ENCODE measurements at regions not wholly inside any gene's neighbourhood (a gene's known extent, or its start where the extent isn't known, plus 50 kb on each side); places are given as distances from the start of the nearest gene placed in this dataset.
"Not testable (repeated sequence)": the region's sequence is repeated elsewhere in the genome, so short reads cannot be mapped to it uniquely, and the experiment has no call there.

DNA sequence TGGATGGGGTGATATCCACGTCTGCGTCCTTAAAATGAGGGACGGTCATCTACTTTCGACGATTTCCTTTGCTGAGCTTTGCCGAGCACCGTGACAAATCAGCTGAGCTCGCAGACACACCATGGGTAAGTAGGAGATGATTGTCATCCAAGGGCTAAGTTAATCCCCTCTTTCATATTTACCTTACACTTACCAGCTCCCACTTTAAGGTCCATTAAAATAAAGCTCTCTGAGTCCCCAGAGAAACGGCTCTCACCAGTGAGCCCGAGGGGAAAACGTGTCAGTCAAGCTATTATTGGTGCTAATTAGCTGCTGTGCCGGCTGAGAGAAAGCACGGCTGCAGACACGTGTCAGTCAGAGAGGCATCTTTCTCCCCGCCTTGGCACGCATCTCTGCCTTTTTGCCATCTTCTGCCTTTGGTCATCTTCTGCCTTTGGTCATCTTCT lies 72.2 kb downstream of the CRLF2 start:
- DNase-seq (ENCODE audit: low spot score) = no peak

DNA sequence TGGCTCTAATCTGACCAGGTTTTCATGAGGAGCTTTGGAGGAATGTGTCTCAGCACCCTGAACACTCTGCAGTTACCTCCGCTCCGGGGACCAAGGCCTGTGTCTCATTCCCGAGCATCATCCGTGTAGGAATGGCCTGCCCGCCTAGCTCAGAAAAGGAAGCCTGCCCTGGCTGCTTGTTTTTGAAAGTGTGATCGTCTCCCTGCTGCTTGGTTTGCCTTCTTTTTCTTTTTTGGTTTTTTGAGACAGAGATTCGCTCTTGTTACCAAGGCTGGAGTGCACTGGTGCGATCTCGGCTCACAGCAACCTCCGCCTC lies 73.3 kb downstream of the CRLF2 start:
- no peak for DNase-seq (ENCODE audit: low spot score)

DNA sequence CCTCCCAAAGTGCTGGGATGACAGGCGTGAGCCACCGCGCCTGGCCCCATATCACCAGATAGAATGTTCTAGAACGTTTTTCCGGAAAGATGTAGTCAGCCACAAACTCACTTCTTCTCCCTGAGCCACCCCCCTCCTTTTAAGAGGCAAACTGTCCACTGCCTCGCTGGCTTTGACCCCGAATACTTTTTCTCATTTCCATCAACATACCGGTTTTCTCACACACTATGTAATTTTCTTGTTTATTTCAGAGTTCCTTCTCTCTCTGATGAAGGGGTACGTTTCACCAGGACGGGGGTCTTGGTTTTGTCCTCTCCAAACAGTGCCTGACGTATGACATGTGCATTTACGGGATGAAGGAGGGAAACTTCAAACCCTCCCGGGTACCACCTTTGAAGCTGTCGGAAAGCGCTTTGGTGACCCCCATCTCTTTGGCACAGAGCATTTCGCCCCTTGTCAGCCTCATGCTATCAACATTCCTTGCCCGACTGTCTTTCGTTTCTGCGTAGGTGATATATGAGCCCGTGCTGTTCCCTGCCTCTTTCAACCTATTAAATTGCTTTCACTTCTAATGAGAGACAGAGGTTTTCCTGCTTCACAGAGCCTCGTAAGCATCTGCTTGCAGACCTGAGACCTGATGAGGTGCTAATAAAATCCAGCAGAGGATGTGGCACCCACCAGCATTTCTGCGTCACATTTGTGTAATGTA lies 73.8 kb downstream of the CRLF2 start:
- DNase-seq (ENCODE audit: low spot score) = no peak

DNA sequence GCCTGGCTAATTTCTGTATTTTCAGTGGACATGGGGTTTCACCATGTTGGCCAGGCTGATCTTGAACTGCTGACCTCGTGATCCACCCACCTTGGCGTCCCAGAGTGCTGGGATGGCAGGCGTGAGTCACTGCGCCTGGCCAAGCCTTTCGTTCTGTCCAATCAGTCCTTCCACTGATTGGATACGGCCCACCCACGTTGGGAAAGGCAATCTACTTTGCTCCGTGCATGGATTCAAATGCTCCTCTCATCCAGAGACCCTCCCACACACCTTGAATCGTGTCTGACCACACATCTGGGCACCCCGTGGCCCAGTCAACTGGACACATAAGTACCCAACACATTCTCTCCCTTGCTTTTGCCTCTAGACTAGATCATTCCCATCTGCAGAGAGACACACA lies 74.9 kb downstream of the CRLF2 start:
- no peak for DNase-seq (ENCODE audit: low spot score)

DNA sequence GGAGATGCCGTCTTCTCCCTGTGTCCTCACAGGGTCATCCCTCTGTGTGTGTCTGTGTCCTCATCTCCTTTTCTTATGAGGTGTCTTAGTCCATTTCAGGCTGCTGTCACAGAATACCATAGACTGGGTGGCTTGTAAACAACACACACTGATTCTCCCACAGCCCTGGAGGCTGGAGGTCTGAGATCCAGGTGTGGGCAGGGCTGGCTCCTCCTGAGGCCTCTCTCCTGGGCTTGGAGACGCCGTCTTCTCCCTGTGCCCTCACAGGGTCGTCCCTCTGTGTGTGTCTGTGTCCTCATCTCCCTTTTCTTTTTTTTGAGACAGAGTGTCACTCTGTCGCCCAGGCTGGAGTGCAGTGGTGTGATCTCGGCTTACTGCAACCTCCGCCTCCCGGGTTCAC lies 75.9 kb downstream of the CRLF2 start:
- DNase-seq (ENCODE audit: low spot score) = not testable (repeated sequence)

DNA sequence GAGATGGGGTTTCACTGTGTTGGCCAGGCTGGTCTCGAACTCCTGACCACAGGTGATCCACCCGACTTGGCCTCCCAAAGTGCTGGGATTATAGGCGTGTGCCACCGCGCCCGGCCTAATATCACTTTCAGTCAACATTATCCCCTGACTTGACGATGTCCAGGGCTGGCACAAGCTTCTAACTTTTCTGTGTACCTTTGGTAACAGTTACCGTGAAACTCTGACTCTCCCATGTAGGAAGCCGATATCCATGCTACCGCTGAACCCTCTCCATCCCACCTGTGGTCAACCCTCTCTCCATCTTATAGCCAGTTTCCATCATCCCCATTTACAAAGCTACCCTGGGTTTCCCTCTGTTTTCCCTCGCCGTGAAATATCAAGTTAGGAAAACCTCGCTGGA lies 77.5 kb downstream of the CRLF2 start:
- DNase-seq (ENCODE audit: low spot score) = no peak

DNA sequence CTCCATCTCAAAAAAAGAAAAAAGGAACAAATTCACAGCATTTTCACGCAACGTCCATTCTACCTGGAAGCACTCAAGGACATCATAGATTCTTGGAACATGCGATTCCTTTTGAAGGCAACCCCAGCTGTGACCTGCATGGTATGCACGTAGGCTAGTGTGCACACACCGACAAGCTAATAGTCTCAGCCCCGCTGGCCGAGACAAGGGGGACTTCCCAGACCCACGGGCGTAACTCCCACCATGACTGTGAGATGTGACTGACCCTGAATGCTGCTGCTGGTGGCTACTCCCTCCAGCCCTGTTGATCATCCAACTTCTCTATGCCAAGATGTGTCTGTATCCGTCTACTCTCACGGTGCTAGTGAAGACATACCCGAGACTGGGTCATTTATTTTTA lies 78.3 kb downstream of the CRLF2 start:
- no peak for DNase-seq (ENCODE audit: low spot score)

DNA sequence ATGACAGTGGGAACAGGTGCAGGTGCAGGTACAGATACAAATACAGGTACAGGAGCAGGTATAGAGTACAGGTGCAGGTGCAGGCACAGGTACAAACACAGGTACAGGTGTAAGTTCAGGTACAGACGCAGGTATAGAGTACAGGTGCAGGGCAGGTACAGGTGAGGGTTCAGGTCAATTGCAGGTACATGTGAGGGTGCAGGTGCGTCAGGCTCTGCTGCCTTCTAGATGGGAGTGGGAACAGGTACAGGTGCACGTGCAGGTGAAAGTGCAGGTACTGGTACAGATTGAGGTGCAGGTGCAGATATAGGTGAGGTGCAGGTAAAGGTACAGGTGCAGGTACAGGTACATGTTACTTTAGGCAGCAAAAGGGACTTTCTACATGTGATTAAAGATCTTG lies 85.7 kb downstream of the CRLF2 start:
- no peak for DNase-seq (ENCODE audit: low spot score)

DNA sequence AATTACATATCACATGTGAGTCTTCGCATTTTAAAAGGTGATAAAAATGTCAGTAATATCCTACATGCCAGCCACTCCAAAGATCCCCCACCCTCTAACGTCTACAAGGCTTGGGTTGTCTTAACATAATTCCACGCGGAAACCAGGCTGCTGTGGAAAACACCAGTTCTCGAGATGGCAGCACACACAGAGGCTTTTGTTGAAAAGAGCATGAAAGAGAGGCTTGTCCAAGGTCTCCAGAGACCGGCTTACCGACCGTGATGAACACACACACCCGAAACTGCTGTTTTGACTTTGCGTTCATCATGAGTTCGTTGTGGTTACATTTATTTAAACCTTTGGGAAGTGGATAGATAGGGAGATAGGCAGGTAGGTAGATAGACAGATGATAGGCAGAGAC lies 87.9 kb downstream of the CRLF2 start:
- DNase-seq (ENCODE audit: low spot score) = no peak

DNA sequence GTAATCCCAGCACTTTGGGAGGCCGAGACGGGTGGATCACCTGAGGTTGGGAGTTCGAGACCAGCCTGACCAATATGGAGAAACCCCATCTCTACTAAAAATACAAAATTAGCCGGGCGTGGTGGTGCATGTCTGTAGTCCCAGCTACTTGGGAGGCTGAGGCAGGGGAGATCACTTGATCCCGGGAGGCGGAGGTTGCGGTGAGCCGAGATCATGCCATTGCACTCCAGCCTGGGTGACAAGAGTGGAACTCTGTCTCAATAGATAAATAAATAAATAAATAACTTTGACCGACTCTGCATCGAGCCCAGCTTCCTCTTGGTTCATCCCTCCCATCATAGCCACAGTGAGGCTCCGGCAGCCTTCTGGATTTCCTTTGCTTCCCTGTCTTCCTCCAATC lies 89.6 kb downstream of the CRLF2 start:
- DNase-seq (ENCODE audit: low spot score) = not testable (repeated sequence)

DNA sequence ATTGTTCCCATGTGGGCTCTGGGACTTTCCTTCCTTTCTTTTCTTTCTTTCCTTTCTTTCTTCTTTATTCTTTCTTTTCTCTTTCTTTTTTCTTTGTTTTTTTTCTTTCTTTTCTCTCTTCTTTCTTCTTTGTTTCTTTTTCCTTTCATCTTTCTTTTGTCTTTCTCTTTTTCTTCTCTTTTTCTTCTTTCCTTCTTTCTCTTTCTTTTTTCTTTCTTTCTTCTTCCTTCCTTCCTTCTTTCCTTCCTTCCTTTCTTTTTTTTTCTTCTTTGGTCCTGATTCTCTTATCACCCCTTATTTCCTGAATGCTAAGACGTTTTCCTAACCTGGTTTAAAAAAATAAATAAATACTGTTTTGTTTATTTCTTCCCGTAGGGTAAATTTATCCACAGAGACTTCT lies 93.2 kb downstream of the CRLF2 start:
- no peak for DNase-seq (ENCODE audit: low spot score)

DNA sequence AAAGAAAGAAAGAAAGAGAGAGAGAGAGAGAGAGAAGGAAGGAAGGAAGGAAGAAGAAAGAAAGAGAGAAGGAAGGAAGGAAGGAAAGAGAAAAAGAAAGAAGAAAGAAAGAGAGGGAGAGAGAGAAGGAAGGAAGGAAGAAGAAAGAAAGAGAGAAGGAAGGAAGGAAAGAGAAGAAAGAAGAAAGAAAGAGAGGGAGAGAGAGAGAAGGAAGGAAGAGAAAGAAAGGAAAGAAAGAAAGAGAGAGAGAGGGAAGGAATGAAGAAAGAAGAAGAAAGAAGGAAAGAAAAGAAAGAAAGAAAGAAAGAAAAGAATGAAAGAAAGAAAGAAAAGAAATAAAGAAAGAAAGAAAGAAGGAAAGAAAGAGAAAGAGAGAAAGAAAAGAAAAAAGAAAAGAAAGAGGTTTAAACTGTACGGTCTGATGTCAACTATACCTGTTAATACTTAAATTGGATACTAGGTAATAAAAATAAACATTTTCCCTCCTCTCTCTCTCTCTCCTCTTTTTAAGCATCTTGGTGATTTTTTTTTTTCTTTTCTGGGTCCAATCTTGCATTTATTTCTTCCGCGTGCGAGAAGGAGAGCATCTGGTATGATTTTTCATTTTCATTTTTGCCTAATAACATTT lies 93.8 kb downstream of the CRLF2 start:
- no peak for DNase-seq (ENCODE audit: low spot score)

DNA sequence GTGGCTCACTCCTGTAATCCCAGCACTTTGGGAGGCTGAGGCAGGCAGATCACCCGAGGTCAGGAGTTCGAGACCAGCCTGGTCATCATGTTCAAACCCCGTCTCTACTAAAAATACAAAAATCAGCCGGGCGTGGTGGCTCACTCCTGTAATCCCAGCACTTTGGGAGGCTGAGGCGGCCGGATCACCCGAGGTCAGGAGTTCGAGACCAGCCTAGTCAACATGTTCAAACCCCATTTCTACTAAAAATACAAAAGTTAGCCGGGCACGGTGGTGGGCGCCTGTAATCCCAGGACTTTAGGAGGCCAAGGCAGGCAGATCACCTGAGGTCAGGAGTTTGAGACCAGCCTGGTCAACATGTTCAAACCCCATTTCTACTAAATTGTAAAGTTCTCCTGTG lies 97.0 kb downstream of the CRLF2 start:
- DNase-seq (ENCODE audit: low spot score) = not testable (repeated sequence)

DNA sequence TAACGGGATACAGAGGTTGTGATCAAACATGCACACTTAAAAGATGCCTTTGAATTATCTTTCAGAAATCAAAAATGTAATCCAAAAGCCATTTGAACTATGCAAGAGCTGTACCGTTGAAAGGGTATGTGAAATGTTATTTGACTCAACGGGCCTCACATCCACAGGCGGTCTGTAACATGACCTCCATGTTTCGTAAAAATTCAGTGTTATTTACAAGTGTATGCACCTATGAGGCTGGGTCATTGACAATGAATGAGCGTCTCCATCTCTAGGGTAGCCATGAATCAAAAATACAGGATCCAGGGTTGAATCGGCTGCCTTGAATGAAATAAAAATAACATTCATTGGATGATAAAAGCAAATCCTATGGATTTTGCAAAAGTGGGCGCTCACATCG lies 100.1 kb downstream of the CRLF2 start:
- no peak for DNase-seq (ENCODE audit: low spot score)

DNA sequence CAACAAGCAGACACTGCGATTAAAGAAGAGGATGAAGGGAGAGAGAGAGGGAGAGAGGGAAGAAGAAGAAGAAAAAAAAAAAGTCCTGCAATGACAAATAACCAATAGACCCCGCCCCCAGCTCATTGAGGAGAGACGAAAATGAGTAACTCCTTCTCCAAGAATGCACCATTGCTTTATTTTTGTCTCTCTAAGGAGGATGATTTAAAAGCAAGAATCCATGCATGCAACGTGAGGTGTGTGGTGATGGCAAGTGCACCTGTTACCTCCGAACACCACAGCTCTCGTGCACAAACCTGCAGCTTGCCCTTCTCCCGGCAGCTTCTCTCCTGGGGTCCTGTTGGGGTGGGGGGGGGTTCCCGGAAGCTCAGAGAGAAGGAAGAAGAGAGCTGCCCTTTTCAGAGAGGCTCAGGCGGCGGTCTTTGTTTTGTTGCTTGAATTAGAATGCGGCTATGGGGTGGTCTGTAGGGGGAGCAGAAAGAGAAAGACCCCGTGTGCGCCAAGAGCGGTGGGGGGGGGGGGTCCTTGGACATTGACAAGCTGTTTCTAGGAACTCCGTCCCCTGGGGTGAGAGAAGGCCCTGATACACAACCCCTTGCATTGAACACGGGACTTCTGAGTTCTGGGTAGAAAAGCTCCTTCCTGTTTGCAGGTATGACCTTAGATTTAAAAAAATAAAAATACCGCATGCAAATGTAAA lies 100.7 kb downstream of the CRLF2 start:
- no peak for DNase-seq (ENCODE audit: low spot score)

DNA sequence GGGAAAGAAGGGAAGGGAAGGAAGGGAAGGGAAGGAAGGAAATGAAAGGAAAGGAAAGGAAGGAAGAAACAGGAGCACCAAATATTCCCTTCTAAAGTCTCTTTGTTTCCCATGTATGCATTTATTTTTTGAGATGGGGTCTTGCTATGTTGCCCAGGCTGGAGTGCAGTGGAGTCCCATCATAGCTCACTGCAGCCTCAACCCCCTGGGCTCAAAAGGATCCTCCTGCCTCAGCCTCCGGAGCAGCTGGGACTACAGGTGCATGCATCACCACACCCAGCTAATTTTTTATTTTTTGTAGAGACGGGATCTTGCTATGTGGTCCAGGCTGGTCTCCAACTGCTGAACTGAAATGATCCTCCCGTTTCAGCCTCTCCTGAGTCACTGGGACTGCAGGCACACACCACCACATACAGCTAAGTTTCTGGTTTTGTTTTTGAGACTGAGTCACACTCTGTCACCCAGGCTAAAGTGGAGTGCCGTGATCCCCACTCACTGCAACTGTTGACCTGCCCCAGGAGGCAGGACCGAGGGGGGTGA lies 102.8 kb downstream of the CRLF2 start:
- no peak for DNase-seq (ENCODE audit: low spot score)

DNA sequence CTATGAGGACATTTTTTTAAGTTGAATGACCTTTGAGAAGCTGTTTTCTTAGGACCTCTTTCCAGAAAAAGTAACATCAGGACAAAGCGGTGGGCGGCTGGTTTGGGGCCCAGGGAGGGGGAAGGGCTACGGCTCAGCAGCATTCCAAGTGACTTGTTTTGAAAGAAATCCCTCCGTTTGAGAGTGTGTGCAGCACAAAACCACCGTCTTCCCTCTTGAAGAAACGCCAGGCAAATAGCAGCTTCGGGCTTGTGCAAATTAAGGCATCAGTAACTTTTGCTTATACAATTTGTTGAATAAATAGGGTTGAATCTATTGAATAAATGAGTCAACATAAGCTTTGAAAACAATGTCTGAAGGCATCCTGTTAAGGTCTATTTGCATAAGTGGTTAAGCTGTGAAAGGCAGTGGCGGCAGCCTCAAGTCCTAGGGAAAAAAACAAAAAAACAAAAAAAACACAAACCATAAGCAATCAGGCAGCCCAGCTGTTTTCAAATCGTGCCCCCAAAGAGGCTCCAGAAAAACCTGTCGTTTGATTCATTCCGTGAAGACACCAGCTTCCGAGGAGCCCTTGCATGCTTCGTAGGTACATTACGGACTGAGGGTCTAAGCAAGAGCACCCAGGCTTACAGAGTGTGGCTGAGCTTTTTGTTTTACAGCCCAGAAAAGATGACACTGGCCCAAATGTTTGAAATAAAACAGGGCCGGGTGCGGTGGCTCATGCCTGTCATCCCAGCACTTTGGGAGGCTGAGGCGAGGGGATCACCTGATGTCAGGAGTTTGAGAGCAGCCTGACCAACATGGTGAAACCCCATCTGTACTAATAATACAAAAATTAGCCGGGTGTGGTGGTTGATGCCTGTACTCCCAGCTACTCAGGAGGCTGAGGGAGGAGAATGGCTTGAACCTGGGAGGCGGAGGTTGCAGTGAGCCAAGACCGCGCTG lies 103.7 kb downstream of the CRLF2 start:
- DNase-seq (ENCODE audit: low spot score) = no peak

DNA sequence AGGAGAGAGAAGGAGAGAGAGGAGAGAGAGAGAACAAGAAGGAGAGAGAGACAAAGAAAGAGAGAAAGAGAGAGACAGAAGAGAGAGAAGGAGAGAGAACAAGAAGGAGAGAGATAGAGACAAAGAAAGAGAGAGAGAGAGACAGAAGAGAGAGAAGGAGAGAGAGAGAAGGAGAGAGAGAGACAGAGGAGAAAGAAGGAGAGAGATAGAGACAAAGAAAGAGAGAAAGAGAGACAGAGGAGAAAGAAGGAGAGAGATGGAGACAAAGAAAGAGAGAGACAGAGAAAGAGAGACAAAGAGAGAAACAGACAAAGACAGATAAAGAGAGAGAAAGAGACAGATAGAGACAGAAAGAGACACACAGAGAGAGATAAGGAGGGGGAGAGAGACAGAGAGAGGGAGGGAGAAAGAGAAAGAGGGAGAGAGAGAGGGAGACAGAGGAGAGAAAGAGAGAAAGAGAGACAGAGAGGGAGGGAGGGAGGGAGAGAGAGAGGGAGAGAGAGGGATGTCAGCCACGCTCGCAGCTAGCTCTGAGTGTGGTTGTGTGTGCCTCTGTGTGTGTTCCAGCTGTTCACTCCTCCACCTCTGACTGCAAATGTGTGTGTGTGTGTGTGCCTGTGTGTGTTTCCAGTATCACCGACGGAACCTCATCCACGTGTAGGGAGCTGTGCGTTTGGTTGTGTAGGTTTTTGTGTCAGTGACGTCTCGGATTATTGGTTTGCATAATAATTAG lies 105.8 kb downstream of the CRLF2 start:
- no peak for DNase-seq (ENCODE audit: low spot score)

DNA sequence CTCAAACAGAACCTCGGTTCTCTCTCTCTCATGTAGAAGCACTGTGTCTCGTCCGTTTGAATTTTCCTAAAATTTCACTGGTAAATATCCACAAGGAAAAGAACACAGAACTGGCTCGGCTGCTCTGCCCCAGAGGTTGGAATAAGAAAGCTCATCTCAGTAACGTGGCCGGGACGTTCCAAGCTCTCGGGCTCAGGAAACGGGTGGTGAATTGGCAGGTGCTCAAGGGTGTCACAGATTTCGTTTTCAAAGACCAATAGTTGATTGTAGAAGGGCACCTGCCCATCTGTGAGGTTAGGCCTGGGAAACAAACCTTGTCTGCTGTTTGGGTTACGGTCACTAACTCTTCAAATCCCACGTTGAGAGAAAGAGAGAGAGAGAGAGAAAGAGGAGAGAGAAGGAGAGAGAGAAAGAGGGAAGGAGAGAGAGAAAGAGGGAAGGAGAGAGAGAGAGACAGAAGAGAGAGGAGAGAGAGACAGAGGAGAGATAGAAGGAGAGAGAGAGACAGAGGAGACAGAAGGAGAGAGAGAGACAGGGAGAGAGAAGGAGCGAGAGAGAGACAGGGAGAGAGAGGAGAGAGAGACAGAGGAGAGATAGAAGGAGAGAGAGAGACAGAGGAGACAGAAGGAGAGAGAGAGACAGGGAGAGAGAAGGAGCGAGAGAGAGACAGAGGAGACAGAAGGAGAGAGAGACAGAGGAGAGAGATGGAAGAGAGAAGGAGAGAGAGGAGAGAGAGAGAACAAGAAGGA lies 106.6 kb downstream of the CRLF2 start:
- DNase-seq (ENCODE audit: low spot score) = no peak

DNA sequence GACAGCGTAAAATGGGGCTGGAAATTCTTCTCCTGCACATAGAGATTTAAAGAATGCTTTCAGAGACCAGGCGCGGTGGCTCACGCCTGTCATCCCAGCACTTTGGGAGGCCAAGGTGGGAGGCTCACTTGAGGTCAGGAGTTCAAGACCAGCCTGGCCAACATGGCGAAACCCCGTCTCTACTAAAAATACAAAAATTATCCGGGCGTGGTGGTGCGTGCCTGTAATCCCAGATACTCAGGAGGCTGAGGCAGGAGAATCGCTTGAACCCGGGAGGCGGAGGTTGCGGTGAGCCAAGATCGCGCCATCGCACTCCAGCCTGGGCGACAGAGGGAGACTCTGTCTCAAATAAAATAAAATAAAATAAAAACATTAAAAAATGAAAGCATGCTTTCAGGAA lies 107.4 kb downstream of the CRLF2 start:
- not testable (repeated sequence) for DNase-seq (ENCODE audit: low spot score)

DNA sequence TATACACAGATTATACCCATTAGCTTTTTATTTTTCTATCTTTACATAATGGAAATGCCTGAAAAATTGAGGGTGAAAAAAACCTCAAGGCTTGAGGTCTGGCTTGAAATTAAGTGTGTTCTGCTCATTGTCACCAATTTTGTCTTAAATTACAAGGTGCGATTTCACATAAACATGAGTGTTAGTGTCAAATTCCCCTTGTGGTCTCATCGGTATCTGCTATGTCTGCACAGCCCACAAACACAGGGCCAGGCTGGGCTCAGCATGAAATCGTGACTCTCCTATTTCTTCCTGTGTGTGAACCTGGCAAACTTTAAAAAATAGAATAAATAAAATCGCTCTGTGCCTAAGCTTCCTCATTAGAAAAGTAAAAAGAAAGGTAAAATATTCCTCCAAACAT lies 109.1 kb downstream of the CRLF2 start:
- no peak for DNase-seq (ENCODE audit: low spot score)

Measured in AG20443 (cell line).